ENCODE measurements at regions not wholly inside any gene's neighbourhood (a gene's known extent, or its start where the extent isn't known, plus 50 kb on each side); places are given as distances from the start of the nearest gene placed in this dataset.

- Histone ChIP-seq H3K4me1 (ENCODE audit: insufficient read depth, low read length) (no peaks in the 10 kb centered on the region), H4K20me1 (ENCODE audit: insufficient read depth, low read length) (0 out of 2 replicates have a peak, but pooled peaks cover 2% of the 10 kb centered on the region), H3K9me3 (ENCODE audit: low read length) (no peaks in the 10 kb centered on the region), H3K4me2 (ENCODE audit: low read depth, low read length) (no peak overlapping the region), H3K36me3 (replicated peaks in 1 of 2; ENCODE audit: control insufficient read depth in 1 of 2, insufficient read depth in 2 of 2, low read length in 2 of 2) (no peaks in the 10 kb centered on the region), H3K27ac (ENCODE audit: extremely low read length, insufficient read depth, low read length) (no peak overlapping the region), H3K4me3 (replicated peaks in 1 of 3; ENCODE audit: insufficient read depth in 1 of 3, low read depth in 2 of 3, low read length in 3 of 3) (no peak overlapping the region), H3K27me3 (ENCODE audit: control insufficient read depth in 1 of 2, insufficient read depth in 2 of 2, low read length in 2 of 2) (peaks cover 2 to 74% of the 10 kb centered on the region in 2 experiments; a peak in 4 of 5 replicates), H2AFZ (ENCODE audit: low read length) (no peak overlapping the region), H3K79me2 (ENCODE audit: insufficient read depth, low read length) (no peaks in the 10 kb centered on the region), H3K9ac (ENCODE audit: insufficient read depth, low read depth, low read length) (no peak overlapping the region)
- ATAC-seq (no peak), FAIRE-seq (no peak), DNase-seq (ENCODE audit: low spot score) (no peak)
- intact Hi-C loops (cut with micrococcal nuclease; ENCODE audit: unreplicated experiment), result no loop called here
- ChIA-PET POLR2A (no interaction called here), CTCF (ENCODE audit: low intra/inter-chr PET ratio, low total read pairs) (no interaction called here)
- in situ Hi-C loops (cut with HindIII; ENCODE audit: extremely low pct_ligation_motif_present, low pct_unique_long_range_greater_than_20kb), result no loop called here
- BruUV-seq (replicated peaks), result no TSS peak
- TF ChIP-seq NFE2 (CRISPR knock-in tag; IDR thresholded peaks at IDR 0.05) (no peak), HNF4A (CRISPR knock-in tag; IDR thresholded peaks at IDR 0.05) (no peak), TEAD3 (CRISPR knock-in tag; optimal IDR thresholded peaks at IDR 0.05; ENCODE audit: borderline replicate concordance) (no peak), MIER2 (CRISPR knock-in tag; IDR thresholded peaks at IDR 0.05) (peak; percentile 82), REST (IDR thresholded peaks at IDR 0.05; ENCODE audit: borderline replicate concordance in 1 of 2, low read depth in 1 of 2, low read length in 2 of 2) (peak; percentile 41 to 89), ELF3 (CRISPR knock-in tag; IDR thresholded peaks at IDR 0.05) (no peak), MAFK (conservative IDR thresholded peaks at IDR 0.05 in 1 of 2, IDR thresholded peaks at IDR 0.05 in 1 of 2; ENCODE audit: low read length in 2 of 2) (no peak), ZNF615 (CRISPR knock-in tag; IDR thresholded peaks at IDR 0.05; ENCODE audit: borderline replicate concordance) (no peak), PAWR (CRISPR knock-in tag; IDR thresholded peaks at IDR 0.05; ENCODE audit: borderline replicate concordance) (no peak), ZNF10 (CRISPR knock-in tag; IDR thresholded peaks at IDR 0.05; ENCODE audit: borderline replicate concordance, low read depth) (no peak)
- WGBS (ENCODE audit: low lambda C conversion rate), result 13% methylated on average over 7 of the region's 7 CpGs
Measured at GRCh38 chr17:79338152-79338551, 263.5 kb downstream of the ENGASE start.

Data from HepG2 (cell line).